ENCODE measurements at regions not wholly inside any gene's neighbourhood (a gene's known extent, or its start where the extent isn't known, plus 50 kb on each side); places are given as distances from the start of the nearest gene placed in this dataset.

- TF ChIP-seq CTCF (IDR thresholded peaks at IDR 0.05) (no peak), POLR2A (IDR thresholded peaks at IDR 0.05) (no peak), POLR2AphosphoS5 (IDR thresholded peaks at IDR 0.05) (no peak), EP300 (IDR thresholded peaks at IDR 0.05; ENCODE audit: low read depth) (no peak)
Measured at GRCh38 chr17:68122587-68122986, 87.1 kb downstream of the KPNA2 start.
